ENCODE measurements at regions not wholly inside any gene's neighbourhood (a gene's known extent, or its start where the extent isn't known, plus 50 kb on each side); places are given as distances from the start of the nearest gene placed in this dataset.

DNA sequence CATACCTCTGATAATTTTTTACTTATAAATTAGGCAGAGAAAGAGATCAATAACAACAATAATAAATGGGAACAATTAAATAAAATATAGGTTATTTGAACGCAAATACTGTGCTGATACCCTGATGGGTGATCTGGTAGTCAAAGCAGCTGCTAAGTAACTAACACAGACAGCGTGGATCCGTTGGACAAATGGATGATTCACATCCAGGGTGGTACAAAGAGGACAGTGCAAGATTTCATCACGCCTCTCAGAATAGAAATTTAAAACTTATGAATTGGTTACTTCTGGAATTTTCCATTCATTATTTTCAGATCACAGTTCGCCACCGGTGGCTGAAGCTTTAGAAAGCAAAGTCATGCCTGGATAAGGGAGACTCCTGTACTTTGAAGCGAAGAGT is 1066.0 kb upstream of the ADGRL3 start:
- no peak for ATAC-seq
- no peak for DNase-seq (ENCODE audit: missing footprints)
- intact Hi-C loops (cut with DNase I), result no loop called here

DNA sequence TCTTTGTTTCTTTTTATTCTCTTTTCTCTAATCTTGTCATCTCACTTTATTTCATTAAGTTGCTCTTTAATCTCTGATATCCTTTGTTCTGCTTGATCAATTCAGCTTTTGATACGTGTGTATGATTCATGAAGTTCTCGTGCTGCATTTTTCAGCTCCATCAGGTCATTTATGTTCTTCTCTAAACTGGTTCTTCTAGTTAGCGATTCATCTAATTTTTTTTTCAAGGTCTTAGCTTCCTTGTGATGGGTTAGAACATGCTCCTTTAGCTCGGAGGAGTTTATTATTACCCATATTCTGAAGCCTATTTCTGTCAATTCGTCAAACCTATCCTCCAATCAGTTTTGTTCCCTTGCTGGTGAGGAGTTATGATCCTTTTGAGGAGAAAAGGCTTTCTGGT is 1045.0 kb upstream of the ADGRL3 start:
- intact Hi-C loops (cut with DNase I), result no loop called here
- ATAC-seq (no peak), DNase-seq (ENCODE audit: missing footprints) (no peak)

DNA sequence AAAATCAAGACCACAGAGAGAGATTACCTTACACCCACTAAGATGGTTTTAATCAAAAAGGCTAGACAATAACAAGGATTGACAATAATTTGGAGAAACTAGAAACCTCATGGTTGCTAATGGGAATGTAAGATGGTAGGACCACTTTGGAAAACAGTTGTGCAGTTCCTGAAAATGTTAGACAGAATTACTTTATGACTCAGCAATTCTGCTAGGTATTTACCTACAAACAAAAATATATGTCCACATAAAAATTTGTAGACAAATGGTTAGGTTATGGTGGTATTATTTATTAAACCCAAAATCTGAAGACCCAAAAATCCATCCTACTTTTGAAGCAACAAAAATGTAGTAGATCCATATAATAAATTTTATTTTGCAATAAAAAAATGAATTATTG is 1027.0 kb upstream of the ADGRL3 start:
- DNase-seq (ENCODE audit: missing footprints), result no peak
- intact Hi-C loops (cut with DNase I), result no loop called here
- no peak for ATAC-seq

DNA sequence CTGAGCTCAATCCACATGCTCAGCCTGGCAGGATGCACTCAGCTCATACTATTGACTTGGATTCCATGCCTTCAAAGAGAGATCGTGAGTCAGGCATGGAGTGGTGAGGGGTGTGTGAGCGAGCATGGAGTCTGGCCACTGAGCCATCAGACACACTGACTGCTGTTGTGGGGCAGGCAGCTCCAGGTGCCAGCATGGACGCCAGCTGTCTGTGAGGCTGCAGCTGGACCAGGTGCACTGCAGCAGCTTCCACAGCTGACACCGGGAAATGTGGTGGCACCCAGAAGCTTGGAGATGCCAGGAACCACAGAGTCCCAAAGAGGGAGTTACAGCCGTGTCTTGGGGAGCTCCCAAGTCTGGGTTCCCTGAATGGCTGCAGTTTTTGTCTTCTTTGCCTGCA is 1026.4 kb upstream of the ADGRL3 start:
- intact Hi-C loops (cut with DNase I), result no loop called here
- no peak for ATAC-seq
- no peak for DNase-seq (ENCODE audit: missing footprints)

DNA sequence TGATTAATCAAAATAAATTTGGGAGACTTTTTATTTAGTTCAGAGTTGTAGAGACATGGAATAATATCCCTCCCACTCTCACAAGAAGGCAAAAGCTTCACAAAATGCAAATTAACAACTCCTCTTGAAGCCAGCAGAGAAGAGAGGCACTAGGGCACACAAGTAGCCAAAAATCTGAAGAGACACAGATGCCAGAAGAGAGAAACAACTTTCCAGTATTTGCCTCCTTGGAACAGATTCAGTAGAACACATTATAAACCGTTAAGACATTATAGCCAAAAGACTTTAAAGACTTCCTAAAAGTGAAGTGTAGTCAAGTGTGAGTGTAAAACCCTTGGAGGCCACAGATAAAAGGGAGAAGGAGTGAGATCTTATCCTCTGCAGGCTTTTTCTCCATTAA is 1024.9 kb upstream of the ADGRL3 start:
- ATAC-seq (no peak), DNase-seq (ENCODE audit: missing footprints) (no peak)
- intact Hi-C loops (cut with DNase I), result no loop called here

DNA sequence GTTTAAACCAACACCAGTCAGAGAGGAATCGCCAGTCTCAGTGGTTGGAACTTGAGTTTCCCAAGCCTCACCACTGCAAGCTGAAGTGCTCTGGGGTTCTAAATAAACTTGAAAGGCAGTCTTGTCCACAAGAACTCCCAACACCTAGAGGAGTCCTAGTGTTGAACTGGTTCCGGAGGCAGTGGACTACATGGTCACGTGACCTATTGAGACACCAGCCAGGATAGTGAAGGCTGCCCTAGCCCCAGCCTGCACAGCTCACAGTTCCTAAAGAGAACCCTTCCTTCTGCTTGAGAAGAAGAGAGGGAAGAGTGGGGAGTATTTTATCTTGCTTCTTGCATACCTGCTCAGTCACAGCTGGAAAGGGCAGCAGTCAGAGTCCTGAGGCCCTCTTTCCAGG is 1012.7 kb upstream of the ADGRL3 start:
- ATAC-seq (no peak), DNase-seq (ENCODE audit: missing footprints) (no peak)
- intact Hi-C loops (cut with DNase I), result no loop called here

DNA sequence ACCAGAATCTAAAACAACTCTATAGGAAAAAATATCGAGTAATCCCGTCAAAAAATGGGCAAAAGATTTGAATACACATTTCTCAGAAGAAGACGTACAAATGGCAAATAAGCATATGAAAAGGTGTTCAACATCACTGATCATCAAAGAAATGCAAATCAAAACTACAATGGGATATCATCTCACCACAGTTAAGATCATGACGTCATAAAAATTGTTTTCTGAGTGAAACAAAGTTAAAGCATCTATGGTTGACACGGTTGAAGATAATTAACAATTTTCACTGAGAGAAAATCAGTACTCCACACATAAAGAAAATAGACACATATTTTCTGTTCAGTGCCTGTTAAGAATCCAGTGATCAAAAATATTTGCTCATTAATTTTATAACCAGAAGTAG is 1010.8 kb upstream of the ADGRL3 start:
- ATAC-seq (no peak), DNase-seq (ENCODE audit: missing footprints) (no peak)
- intact Hi-C loops (cut with DNase I), result no loop called here

DNA sequence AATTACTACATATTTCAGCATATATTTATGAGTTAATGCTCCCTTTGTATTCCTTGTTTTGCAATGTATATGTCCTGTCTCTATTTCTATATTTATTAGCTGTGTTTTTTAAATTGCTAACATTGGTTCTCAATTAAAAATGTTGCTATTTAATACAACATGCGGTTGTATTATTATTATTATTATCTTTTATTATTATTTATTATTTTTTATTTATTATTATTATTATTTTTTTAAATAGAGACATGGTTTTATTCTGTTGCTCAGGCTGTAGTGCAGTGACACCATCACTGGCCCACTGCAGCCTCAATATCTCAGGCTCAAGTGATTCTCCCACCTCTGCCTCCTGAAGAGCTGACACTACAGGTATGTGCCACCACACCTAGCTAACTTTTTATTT is 1005.9 kb upstream of the ADGRL3 start:
- ATAC-seq, result no peak
- intact Hi-C loops (cut with DNase I), result no loop called here
- DNase-seq (ENCODE audit: missing footprints), result no peak

DNA sequence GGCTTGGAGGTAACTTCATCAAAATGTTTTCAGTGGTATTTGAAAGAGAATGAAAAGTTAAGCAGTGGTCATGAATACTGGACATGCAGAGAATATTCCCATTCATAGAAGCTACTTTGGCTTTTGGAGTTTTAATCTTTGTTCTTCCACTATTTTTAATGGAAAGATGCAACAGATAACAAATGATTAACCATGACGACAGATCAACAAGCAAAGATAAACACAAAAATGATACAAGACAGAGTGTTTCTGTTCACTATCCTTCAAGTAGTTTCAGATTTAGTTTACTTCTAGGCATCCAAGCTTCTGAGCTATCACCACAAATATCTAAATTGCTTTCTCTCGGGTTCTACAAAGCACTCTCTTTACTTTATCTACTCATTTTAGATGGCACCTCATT is 1004.9 kb upstream of the ADGRL3 start:
- no peak for DNase-seq (ENCODE audit: missing footprints)
- intact Hi-C loops (cut with DNase I), result no loop called here

DNA sequence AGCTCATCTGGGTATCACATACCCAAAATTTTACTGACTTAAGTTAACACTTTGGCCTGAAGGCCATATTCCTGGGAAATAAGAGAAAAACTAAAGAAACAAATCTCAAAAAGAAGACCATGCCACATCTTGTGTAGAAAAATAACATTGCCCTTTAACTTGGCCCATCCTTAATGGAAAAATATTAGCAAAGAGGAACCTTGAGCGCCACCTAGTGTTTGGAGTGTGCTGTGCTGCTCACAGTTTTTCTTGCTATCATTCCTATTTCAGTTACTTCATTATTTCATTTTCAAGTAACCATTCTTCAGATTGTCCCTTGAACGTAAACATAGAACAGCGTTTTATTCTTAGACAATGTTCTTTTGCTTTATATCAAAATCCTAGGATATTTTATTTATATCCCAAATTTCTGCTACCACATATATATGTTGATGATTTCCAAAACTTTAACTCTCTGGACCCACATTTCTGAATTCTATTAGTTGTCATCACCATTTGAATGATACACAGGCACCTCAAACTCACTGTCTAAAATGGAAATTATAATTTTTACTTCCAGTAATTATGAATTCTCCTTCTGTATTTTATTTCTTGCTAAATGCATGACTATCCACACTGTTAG is 999.0 kb upstream of the ADGRL3 start:
- DNase-seq (ENCODE audit: missing footprints), result no peak
- ATAC-seq, result no peak
- intact Hi-C loops (cut with DNase I), result no loop called here

More for the DNA sequence above, 1004.9 kb upstream of the ADGRL3 start:
- no peak for ATAC-seq

DNA sequence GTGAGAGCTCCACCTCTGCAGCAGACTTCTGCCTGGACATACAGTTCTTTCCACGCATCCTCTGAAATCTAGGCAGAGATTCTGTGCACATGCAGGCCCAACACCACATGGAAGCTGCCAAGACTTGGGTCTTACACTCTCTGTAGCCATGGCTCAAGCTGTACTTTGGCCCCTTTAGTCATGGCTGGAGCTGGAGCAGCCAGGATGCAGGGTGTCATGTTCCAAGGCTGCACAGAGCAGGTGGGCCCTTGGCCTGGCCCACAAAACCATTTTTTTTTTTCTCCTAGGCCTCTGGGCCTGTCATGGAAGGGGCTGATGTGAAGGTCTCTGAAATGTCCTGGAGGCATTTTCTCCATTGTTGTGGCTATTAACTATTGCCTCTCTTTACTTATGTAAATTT is 990.5 kb upstream of the ADGRL3 start:
- no peak for DNase-seq (ENCODE audit: missing footprints)
- intact Hi-C loops (cut with DNase I), result no loop called here
- no peak for ATAC-seq

DNA sequence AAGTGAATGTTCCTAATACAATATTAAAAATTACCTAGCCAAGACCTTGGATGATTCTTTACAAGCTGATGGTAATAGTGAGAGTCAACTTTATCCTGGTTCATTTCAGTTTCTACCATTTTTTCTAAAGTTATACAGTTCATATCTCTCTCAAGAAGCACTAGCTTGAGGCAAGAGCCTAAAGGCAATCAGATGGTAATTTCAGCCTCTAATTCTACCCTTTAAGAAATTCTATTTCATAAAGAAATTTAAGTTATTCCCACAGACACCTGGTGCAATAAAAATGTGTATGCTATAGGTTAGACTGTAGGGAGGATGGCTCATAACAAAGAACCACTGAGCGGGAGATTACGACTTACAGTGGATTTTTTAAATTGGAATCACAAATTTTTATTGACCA is 984.2 kb upstream of the ADGRL3 start:
- intact Hi-C loops (cut with DNase I), result no loop called here
- ATAC-seq (no peak), DNase-seq (ENCODE audit: missing footprints) (no peak)

DNA sequence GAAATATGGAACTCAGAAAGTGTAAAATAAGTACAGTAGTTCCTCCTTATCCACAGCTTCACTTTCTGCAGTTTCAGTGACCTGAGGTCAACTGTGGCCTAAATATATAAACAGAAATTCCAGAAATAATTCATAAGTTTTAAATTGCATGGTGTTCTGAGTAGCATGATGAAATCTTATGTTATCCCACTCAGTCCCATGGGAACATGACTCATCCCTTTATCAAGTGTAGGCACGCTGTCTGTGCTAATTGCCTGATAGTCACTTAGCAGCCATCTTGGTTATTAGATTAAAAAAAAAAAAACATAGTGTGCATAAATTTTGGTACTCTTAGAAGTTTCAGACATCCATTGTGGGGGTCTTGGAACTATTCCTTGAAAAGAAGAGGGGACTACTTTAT is 983.4 kb upstream of the ADGRL3 start:
- no peak for ATAC-seq
- intact Hi-C loops (cut with DNase I), result no loop called here
- no peak for DNase-seq (ENCODE audit: missing footprints)

DNA sequence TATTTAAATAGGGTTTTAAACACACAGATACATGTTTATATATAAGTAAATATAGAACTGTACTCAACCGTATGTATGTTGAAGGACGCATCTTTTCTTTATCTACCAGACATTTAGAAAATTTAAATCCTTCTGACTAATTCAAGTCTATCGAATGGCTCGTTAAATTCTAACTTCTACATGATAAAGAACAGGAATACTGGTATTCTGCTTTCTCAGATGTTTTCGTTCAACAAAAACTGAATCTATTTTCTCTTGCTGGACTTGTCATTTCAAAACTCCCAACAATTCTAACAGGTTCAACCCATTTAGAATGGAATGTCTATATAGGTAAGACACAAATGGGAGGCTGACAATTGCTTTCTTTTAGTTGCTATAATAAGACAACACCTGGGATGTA is 978.3 kb upstream of the ADGRL3 start:
- ATAC-seq (no peak), DNase-seq (ENCODE audit: missing footprints) (no peak)
- intact Hi-C loops (cut with DNase I), result no loop called here

DNA sequence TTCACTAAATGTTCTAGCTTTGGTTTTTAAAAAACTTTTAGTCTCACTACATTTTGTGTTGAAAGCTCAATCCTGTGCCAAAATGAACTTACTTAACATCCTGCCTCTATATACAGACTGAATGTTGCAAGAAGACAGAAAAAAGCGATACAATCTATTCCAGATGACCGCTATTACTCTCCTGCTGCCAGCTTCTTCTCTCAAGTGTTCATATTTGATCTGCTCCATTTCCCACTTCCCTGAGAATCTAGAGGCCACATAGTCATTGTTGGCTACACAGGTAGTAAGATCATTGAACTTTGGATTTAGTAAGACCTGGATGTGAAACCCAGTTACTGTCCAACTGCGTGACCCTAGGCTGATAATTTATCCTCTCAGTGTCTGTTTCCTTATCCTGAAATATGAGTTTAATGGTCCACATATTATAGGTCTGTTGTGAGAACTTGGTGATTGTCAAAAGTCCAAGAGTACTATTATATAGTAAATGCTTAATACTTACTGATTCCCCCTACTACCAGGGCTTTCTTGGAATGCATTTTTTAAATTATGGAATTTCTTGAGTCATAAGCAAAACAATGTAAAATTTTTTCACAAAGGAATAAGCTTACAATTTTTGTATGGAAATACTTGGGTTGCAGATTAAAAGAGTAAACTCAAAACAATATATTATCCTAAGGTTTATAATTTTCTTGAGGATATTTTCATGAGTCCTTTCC is 976.8 kb upstream of the ADGRL3 start:
- intact Hi-C loops (cut with DNase I), result no loop called here
- DNase-seq (ENCODE audit: missing footprints), result no peak
- no peak for ATAC-seq

DNA sequence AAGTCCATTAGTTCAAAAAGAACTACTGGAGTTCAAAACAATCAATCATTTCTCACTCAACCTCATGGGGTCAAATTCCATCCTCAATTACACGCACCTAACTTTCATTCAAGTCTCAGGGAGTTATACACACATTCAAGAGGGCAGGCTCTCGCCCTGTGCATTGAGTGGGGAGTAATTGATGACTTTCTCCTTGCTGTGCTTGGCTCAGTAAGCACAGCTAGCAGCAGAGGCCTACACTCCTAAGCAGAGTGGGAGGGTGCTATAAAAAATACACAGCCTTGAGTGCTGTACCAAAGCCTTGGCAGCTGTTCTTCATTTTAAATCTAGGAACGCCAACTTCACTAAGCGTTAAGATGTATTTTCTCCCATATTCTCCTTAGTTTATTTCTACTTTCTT is 958.3 kb upstream of the ADGRL3 start:
- no peak for DNase-seq (ENCODE audit: missing footprints)
- intact Hi-C loops (cut with DNase I), result no loop called here
- no peak for ATAC-seq

DNA sequence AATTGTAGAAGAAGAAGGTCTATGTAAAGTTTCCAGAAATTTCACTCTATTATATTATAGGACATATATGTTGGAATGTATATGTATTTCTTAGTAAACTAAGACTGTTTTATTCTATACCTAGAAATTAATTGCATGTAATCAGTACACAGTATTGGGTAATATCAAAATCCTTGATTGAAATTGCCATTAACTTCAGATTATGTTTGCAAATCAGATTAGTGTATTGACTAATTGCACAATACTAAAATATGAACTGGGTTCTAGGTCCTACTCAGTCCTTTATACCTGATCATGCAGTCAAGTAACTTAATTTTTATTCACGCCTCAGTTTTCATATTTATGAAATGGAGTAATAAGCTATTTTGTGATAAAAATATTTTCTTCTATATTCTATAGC is 950.3 kb upstream of the ADGRL3 start:
- no peak for ATAC-seq
- DNase-seq (ENCODE audit: missing footprints), result no peak
- intact Hi-C loops (cut with DNase I), result no loop called here

DNA sequence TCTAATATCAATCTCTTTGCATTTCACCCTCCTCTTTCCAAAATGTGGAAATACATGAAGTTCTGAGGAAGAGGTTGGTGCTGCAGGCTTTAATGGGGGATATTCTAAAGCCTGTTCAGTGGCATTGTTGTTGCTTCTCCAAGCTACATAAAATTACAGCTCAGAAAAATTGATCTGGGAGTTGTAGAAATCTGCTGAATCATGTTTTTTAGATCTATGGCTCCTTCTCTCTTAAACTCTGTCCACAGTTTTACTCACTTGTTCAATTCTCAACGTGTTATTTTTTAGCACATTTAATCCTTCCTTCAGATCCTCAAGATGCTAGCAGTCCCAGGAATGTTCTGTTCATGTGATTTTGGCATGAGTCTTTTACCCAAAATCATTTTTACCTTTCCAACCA is 949.5 kb upstream of the ADGRL3 start:
- ATAC-seq (no peak), DNase-seq (ENCODE audit: missing footprints) (no peak)
- intact Hi-C loops (cut with DNase I), result no loop called here

DNA sequence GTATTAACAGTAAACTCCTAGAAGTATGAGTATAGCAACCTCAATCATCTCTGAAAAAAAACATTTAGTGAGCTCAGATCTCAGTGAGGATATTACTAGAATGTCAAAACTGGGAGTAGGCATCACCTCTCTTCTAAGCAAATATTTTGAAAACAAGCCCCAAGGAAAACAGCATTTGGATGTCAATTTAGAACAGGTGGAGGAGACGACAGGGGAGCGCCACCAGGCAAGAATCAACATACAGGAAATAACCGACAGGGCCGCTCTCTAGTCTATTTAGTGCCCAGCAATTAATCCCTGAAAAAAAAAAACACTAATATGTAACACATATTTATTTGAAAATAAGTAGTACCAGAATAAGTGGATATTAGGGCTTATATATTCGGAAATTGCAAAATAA is 940.3 kb upstream of the ADGRL3 start:
- DNase-seq (ENCODE audit: missing footprints) (no peak), ATAC-seq (no peak)
- intact Hi-C loops (cut with DNase I), result no loop called here

DNA sequence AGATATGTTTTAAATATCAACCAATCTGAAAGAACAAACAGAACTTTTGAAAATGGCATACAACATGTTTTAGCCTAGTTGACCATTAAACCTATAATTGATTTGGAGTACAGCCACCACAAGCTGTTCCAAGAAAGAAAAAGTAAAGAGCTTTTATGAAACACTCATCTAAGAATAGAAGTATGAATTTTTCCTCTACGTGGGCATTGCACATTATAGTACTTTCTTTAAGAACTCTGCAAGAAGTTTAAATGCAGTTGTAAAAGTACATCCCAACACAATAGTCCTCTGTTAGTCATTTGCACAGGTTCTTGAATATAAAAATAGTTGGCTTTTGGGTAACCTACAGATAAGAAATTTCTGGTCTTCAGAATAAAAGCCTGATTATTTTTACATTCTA is 933.6 kb upstream of the ADGRL3 start:
- no peak for ATAC-seq
- intact Hi-C loops (cut with DNase I), result no loop called here
- no peak for DNase-seq (ENCODE audit: missing footprints)

DNA sequence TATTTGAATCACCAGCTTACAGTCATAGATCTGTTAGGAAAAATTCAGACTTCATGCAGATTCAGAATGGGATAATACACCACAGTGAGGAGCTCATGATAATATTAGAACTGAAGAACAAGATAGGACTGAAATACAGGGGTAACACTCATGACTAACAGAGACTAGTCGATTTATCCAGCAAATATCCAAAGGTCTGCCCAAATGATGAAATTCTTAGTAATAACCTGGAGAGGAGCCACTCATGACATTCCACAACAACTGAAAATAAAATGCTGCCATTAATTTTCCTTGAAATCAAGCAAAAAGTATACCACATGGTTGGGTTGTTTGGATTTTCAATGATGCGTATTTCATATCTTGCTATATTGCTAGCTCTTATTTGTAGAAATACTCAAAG is 903.7 kb upstream of the ADGRL3 start:
- DNase-seq (ENCODE audit: missing footprints) (no peak), ATAC-seq (no peak)
- intact Hi-C loops (cut with DNase I), result no loop called here

All from Right ventricle myocardium inferior (tissue), 1 donor.